GM21515 (cell line): ENCODE measurements at regions not wholly inside any gene's neighbourhood (a gene's known extent, or its start where the extent isn't known, plus 50 kb on each side); places are given as distances from the start of the nearest gene placed in this dataset.
"Not testable (repeated sequence)": the region's sequence is repeated elsewhere in the genome, so short reads cannot be mapped to it uniquely, and the experiment has no call there.

Experiments used
- ATAC-seq: cut with Tn5 transposase; IDR thresholded peaks from one replicate; pipeline ENCODE4 v1.9.1; 2021; ENCODE audit not compliant: unreplicated experiment

DNA sequence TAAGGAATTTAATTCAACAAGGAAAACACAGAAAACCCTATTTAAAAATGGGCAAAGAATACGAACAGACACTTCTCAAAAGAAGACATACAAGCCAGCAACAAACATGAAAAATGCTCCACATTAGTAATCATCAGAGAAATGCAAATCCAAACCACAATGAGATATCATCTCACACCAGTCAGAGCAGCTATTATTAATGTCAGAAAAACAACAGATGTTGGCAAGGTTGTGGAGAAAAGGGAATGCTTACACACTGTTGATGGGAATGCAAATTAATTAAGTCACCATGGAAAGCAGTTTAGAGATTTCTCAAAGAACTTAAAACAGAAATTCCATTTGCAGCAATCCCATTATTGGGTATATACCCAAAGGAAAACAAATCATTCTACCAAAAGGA is 55.2 kb downstream of the GCC1 start:
- no peak for ATAC-seq

DNA sequence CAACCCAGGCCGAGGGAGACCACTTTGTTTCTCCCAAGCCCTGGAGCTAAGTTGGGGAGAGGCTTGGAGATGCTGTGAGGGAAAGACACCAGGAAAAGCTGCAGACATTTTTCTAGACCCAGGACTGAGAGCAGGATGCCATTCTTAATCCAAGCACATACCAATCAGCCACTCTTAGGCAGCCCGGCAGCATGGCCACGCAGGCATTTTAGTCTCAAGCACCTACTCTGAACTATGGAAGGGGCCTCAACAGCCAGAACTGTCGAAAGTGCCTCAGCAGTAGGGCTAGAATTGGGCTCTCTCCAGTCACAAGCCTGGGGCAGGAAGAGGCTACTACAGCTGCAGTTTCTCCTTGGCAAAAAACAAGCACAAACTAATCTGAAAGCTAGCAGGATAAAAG is 57.8 kb downstream of the GCC1 start:
- no peak for ATAC-seq

DNA sequence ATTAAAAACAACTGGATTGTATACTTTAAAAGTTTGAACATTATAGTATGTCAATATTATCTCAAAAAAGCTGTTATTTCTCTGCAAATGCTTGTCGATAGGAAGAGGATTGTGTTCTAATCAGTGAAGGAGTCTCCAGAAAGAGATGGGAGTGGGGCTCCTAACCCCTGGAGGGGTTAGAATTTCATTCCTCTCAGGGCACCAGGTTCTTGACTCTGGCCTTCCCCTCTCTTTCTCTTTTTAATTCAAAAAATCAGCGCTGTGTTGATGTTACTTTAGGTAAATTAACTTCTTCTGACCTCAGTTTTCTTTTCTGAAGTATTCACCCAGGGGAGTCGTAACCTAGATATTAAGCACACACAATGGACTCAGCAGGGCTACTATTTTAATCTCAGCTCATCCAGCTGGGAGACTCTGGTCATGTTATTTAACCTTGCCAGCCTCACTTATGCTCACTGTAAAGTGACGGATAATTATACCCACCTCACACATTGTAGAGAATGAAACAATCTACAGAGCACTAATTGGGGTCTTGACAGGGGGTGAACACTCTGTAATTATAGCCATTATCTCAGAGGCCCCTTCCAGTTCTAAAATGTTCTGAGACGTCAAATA is 59.4 kb downstream of the GCC1 start:
- no peak for ATAC-seq

DNA sequence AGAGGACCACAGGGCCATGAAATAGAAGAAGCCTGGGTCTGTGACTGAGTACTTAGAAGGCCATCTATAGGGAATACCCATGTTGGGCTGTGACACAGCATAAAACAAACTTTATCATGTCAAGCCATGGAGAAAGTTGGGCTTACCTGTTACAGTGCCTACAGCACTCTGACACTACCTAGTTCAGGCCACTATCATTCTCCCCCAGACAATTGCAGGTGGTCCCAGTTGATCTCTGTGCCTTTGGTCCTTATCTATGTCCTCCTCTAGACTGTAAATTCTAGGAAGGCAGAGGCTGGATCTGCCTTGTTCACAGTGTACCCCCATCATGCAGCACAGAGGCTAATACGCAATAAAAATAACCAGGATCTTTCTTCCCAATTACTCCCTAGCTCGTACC is 69.1 kb downstream of the GCC1 start:
- ATAC-seq: no peak

DNA sequence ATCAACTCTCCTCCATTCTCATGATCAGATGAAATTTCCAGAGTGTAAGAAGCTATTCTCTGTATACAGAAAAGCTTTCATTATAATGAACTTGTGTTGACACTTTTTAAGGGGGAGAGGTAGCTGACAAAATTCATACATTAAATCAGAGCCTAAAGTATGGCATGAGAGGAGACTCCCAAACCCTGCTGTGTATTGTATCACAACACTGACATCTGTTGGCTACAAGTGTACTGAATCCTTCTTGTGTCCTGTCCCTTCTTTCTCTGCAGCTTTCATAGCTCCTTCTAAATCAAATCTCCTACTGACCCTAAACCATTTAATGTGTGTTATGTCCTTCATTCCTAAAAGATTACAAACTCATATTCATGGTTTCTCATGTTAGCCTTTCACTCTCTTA is 70.9 kb downstream of the GCC1 start:
- no peak for ATAC-seq

DNA sequence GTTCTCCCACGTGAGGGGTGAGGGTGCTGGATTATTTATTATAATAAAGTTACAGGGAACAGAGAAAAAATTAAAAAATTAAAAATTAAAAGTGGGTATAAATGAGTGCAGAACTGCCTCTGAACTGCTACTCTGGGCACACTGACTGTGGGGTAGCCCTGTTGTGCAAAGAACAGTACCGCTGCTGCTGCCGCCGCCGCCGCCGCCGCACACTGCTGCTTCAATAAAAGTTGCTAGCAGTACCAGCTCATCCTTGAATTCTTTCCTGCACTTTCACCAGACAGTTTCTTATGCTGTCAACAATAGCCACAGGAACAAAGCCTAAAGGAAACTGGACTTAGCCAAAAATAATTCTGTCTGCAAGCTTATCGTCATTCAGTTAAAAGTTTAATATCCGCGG is 72.1 kb downstream of the GCC1 start:
- ATAC-seq: no peak

DNA sequence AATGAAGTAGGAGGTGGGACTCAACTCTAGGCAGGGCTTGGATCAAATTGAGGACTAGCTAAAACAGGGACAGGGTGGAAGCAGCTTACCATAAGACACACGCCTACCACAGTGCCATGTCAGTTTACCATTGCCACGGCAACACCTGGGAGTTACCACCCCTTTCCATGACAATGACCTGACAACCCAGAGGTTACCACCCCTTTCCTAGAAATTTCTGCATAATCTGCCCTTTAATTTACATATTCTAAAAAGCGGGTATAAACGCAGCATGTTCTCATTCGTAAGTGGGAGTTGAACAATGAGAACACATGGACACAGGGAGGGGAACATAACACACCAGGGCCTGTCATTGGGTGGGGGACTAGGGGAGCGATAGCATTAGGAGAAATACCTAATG is 72.7 kb downstream of the GCC1 start:
- no peak for ATAC-seq

DNA sequence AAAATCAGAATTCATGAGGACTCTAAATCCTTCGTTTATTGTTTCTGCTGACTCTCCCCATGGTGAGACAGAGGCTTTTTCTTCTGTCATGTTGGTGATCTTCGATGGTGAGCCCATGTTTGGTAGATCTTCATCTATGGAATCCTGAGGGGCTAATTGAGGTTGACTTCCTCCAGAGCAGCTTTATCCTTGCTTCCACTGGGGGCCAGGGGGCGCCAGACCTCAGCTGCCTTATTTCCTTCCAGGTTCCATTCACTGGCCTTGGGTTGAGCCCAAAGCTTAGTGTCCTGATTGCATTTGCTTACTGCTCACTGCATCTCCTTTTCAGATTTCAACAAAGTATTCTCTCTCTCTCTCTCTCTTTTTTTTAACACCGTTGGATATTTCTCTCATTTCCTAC is 80.7 kb downstream of the GCC1 start:
- no peak for ATAC-seq

DNA sequence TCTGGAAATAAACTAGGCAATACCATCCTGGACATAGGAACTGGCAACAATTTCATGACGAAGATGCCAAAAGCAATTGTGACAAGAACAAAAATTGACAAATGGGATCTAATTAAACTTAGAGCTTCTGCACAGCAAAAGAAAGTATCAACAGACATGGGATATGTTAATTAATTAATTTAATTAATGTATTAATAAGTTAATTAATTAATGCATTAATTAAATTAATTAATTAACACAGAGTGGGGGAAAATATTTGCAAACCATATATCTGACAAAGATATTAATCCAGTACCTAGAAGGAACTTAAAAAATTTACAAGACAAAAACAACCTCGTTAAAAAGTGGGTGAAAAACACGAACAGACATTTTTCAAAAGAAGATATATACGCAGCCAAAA is 83.6 kb downstream of the GCC1 start:
- ATAC-seq: no peak

DNA sequence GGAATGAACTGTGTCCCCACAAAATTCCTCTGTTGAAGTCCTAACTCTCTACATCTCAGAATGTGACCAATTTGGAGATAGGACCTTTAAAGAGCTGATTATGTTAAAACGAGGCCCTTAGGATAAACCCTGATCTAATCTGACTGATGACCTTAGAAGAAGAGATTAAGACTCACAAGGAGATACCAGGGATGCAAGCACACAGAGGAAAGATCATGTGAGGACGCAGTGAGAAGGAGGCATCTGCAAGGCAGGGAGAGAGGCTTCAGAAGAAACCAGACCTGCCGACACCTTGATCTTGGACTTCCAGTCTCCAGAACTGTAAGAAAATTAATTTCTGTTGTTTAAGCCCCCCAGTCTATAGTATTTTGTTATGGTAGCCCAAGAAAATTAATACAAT is 94.9 kb upstream of the ZNF800 start:
- no peak for ATAC-seq

DNA sequence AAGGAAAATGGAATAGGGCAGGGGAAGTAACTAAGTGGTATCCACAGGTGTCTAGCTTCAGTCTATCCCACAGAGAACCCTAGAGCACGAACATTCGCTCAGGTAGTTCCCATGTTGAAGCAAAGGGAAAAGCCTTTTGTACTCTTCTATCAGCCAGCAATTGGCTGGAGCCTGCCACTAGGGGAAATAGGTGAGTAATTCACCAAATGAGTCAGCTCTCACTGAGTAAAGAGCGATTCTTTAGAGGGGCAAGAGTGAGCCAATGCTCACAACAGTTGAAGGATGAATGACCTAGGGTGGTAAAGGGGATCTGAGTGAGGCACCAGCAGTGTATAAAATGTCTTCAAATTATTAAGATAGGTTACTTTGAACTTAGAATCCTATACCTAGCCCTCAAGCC is 94.1 kb upstream of the ZNF800 start:
- ATAC-seq: no peak

DNA sequence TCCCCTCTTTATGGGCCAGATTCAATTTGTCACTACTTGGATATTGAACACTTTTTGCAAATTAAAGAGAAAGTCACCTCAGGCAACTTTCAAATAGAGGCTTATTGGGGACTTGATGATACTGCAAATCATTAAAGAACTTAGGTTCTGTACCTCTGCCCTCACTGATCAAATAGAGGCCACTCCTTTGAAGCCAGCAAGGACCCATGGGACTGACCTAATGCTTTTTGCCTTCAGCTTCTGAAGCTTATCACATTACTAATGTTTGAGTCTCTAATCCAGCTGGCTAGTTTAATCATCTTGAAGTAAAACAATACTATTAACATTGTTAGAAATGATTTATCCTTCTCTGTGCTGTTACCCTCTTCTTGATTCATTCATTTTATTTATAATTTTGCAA is 93.0 kb upstream of the ZNF800 start:
- ATAC-seq: no peak

DNA sequence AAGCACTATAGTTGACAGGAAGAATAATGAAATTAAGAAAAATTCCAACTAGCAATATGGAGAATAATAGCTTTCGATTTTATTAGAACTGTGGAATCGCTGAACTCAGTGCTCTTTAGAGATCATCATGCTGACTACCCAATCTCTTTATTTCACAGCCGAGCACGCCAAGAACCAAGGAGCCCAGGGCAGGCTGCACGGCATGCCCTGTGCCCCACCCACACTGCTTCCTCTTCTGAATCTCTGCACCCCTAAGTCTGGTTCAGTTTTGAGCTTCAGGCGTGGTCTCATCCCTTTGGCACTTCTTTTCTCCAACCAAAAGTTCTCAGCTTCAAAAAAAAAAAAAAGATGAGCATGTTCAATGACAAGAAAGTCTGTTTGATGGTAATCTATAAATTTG is 92.4 kb upstream of the ZNF800 start:
- no peak for ATAC-seq

DNA sequence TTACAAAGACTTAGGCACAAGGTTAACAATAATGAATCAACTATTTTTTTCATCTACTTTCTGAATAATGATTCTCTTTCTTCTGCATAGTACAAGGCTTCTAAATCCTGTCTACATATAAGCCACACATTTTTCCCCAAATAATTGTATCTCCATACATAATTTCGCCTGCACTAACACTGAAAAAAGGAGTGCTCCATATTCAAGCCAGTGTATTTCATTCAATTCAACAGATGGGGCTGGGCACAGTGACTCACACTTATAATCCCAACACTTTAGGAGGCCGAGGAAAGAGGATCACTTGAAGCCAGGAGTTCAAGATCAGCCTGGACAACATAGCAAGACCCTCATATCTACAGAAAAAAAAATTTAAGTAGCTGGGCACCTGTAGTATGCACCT is 86.0 kb upstream of the ZNF800 start:
- ATAC-seq: no peak

DNA sequence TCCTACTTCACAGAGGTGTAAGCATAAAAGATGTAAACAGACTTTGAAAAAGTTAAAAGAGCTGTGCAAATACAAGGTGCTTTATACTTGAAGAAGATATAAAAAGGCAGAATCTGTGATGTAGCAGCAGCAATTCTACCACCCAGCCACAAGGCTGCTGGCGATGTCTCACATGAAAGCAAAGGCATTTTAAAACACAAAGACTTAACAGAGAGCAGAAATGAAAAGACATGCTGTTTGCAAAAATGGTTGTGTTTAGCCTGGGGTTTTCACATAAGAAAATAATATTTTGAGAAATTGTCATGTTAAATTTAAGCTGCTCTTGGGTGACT is 85.5 kb upstream of the ZNF800 start:
- ATAC-seq: no peak

DNA sequence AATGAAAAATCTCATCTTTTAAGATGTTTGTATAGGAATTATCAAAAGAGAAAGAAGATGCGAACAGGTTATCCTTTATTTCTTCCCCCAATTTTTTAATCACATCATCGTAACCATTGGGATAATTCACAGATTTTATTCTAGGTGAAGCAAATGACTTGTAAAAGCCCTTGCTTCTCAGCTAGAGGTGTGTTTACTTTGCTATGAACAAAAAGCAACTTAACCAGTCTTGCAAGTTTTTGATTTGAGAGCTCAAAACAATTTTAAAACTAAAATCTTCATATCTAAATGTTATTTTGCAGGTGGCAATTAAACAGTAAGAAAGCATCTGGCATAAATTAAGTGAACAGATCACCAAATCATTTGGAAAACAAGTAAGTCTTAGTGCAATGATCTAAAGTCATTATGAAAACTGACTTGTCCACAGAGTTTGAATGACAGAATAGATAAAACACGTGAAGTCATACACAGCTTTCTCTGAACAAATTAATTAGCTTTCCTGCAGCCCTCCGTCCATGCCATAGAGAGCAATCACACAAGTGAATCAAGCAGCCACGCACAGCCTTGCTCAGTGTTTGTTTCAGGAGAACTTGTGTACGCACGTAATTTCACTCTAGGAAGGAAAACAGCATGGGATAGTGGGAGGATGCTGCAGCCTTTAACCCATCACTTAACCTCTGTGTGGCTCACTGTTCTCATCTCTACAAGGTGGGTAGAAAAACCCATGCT is 85.0 kb upstream of the ZNF800 start:
- no peak for ATAC-seq

DNA sequence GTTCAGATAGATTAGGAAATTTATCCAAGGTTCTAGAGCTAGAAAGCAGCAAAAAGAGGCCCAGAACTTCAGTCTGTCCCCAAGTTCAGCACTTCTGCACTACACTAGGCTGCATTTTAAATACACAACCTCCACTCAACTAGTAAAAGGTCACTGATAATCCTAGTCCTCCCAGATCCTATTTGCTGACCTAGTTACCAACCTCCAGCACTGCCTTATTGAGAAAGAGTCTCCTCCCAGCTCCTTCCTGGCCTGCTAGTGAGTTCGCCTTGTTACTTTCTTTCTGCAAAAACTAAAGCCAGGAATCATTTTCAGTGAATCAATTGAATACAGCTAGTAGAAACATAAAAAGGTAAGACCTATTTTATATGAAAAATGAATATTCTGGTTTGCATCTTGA is 84.1 kb upstream of the ZNF800 start:
- no peak for ATAC-seq

DNA sequence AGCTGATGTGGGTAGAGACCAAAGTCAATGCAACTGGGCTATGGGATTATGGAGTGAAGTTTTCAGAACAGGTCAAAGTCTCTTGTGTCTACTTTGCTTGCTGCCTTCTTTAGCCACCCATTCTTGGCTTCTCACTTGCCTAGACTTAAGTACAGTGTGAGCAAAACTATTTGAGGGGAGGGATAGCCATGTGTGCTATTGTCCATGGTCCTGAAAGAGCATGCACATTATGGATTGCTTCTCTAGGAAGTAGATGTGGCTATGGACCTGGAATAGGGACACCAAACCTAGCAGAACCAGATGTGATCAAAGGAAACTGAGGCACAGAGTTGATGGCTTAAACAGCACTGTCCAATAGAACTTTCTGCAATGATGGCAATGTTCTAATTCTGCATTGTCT is 81.9 kb upstream of the ZNF800 start:
- ATAC-seq: no peak

DNA sequence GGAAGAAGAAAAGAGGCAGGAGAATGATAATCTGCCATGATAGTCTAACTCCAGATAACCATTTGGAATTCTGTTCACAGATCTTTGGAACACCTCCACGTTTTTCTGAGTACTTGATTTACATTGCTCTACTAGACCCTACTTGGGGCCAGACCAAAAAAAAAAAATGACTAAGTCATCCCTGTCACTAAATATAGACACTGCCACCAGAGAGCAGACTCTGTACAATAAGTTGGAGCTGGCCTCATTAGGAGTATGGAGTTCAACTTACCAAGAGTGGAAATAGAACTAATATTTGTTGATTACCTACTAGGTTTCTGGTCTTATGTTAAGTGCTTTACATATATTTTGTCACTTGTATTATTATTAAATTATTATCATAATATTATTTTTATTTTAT is 80.9 kb upstream of the ZNF800 start:
- ATAC-seq: no peak

DNA sequence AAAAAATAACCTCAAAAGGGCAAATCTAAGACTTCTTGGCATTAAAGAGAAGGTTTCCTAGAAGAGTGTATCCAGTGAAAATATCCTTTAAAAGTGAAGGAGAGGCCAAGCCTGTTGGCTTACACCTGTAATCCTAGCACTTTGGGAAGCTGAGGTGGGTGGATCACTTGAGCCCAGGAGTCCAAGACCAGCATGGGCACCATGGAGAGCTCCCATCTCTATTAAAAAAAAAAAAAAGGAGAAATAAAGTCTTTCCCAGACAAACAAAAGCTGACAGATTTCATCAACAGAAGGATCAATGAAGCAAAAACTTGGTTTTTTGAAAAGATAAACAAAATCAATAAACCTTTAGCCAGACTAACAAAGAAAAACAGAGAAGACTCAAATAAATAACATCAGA is 67.6 kb upstream of the ZNF800 start:
- ATAC-seq: no peak

DNA sequence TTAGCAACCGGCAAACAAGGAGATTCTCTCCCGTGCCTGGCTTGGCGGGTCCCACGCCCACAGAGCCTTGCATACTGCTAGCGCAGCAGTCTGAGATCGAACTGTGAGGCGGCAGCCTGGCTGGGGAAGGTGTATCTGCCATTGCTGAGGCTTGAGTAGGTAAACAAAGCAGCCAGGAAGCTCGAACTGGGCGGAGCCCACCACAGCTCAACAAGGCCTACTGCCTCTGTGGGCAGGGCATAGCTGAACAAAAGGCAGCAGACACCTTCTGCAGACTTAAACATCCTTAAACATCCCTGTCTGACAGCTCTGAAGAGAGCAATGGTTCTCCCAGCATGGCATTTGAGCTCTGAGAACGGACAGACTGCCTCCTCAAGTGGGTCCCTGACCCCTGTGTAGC is 58.8 kb upstream of the ZNF800 start:
- not testable (repeated sequence) for ATAC-seq

DNA sequence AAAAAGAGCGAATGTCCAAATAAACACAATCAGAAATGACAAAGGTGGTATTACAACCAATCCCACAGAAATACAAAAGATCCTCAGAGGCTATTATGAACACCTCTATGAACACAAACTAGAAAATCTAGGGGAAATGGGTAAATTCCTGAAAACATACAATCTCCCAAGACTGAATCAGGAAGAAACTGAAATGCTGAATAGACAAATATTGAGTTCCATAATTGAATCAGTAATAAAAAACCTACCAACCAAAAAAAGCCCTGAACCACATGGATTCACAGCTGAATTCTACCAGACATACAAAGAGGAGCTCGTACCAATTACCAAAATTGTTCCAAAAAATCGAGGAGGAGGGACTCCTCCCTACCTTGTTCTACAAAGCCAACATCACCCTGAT is 56.1 kb upstream of the ZNF800 start:
- no peak for ATAC-seq

DNA sequence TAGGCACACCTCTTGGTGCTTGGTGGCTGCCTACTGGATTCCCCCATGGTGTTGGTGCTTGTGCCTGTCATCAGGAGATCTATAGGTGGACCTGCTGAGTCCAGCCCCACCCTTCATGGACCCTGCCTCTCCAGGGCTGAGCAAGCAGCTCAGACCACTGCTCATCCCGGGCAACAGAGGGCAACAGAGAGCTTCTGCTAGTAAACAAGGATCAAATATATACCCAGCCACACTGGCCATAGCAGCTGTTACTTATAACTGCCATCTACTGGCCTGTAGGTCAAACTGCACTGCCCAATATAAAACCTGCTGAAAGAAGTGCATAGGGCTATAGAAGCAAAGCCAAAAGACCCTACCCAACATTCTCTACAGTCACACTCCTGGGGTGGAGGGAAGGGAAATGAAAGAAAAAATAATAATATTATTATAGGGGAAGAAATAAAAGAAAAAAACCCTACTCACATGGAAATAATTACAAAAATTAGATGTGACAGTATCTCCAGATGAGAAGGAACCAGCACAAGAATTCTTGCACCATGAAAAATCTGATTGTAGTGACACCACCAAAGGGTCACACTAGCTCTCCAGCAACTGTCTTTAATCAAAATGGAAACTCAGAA is 54.9 kb upstream of the ZNF800 start:
- ATAC-seq: peak; percentile 100
